CD14-positive monocyte (primary cell): ENCODE measurements at regions not wholly inside any gene's neighbourhood (a gene's known extent, or its start where the extent isn't known, plus 50 kb on each side); places are given as distances from the start of the nearest gene placed in this dataset.

ENCODE experiments used
- DNase-seq, 3 donors: peaks; one replicate each; pipeline ENCODE4 v3.0.0-alpha.2; 2011 to 2022
- H2AFZ ChIP-seq: 2 replicates; pipeline ENCODE4 v1.6.0; 2012; ENCODE audit warnings: mild to moderate bottlenecking, low read depth, low read length, inconsistent platforms; ENCODE audit not compliant: insufficient read depth, poor library complexity, severe bottlenecking
- H3K27ac ChIP-seq, 2 donors: 1 replicate in 1 of 2; 2 replicates in 1 of 2; pipeline ENCODE4 v1.5.1; 2012 to 2013; ENCODE audit warnings: low read length in 2 of 2, control low read depth in 1 of 2, inconsistent platforms in 1 of 2, low read depth in 1 of 2, mild to moderate bottlenecking in 1 of 2
- H3K27me3 ChIP-seq, 2 donors: one replicate each; pipeline versions ENCODE4 v1.6.0 to v1.6.1; 2011 to 2013; ENCODE audit warnings: low read length in 2 of 2; ENCODE audit not compliant: control insufficient read depth in 2 of 2, insufficient read depth in 2 of 2
- H3K36me3 ChIP-seq, 2 donors: replicated peaks in 1 of 2; 1 replicate in 1 of 2; 2 replicates in 1 of 2; pipeline versions ENCODE4 v1.5.1 to v1.6.1; 2012 to 2013; ENCODE audit warnings: low read length in 2 of 2, control low read depth in 1 of 2, inconsistent platforms in 1 of 2, mild to moderate bottlenecking in 1 of 2; ENCODE audit not compliant: insufficient read depth in 2 of 2, control insufficient read depth in 1 of 2
- H3K4me1 ChIP-seq, 2 donors: 1 replicate in 1 of 2; 2 replicates in 1 of 2; pipeline versions ENCODE4 v1.5.1 to v1.6.1; 2012 to 2013; ENCODE audit warnings: low read length in 2 of 2, control low read depth in 1 of 2, inconsistent platforms in 1 of 2, mild to moderate bottlenecking in 1 of 2, moderate library complexity in 1 of 2; ENCODE audit not compliant: insufficient read depth in 2 of 2, control insufficient read depth in 1 of 2
- H3K4me2 ChIP-seq: replicated peaks from 2 replicates; pipeline ENCODE3; 2012; ENCODE audit warnings: low read length, moderate library complexity, mild to moderate bottlenecking; ENCODE audit not compliant: poor library complexity, severe bottlenecking; ENCODE audit errors: extremely low read depth
- H3K4me3 ChIP-seq, 3 experiments: fragments of 200-600 bp in 1 of 3; sonication (generic) in 1 of 3; replicated peaks in 1 of 3; 1 replicate in 2 of 3; 2 replicates in 1 of 3; pipeline ENCODE4 v1.5.1; 2011 to 2013; ENCODE audit warnings: low read length in 3 of 3, mild to moderate bottlenecking in 3 of 3, control low read depth in 2 of 3, low read depth in 2 of 3, inconsistent platforms in 1 of 3, moderate library complexity in 1 of 3
- H3K79me2 ChIP-seq: 2 replicates; pipeline ENCODE4 v1.6.0; 2012; ENCODE audit warnings: mild to moderate bottlenecking, control low read depth, inconsistent platforms, low read length, moderate library complexity; ENCODE audit not compliant: insufficient read depth
- H3K9ac ChIP-seq: 2 replicates; pipeline ENCODE4 v1.6.0; 2017; ENCODE audit warnings: low read length, mild to moderate bottlenecking; ENCODE audit not compliant: insufficient read depth, poor library complexity, severe bottlenecking
- H3K9me3 ChIP-seq, 2 donors: replicated peaks in 1 of 2; 1 replicate in 1 of 2; 2 replicates in 1 of 2; pipeline versions ENCODE4 v1.5.1 to v1.6.1; 2012 to 2013; ENCODE audit warnings: low read length in 2 of 2, control low read depth in 1 of 2; ENCODE audit not compliant: control insufficient read depth in 1 of 2, insufficient read depth in 1 of 2
- H4K20me1 ChIP-seq: 2 replicates; pipeline ENCODE4 v1.6.0; 2012; ENCODE audit warnings: mild to moderate bottlenecking, low read length, control low read depth, moderate library complexity; ENCODE audit not compliant: insufficient read depth
- H3K27ac Mint-ChIP-seq, 7 donors: one replicate each; pipeline ENCODE4 v1.8.0; 2020; ENCODE audit warnings: mild to moderate bottlenecking in 7 of 7, mixed read lengths in 7 of 7, moderate library complexity in 6 of 7, inconsistent platforms in 2 of 7
- H3K27me3 Mint-ChIP-seq, 3 donors: one replicate each; pipeline ENCODE4 v1.8.0; 2021 to 2022; ENCODE audit warnings: low read depth in 3 of 3, mild to moderate bottlenecking in 3 of 3, mixed read lengths in 3 of 3, moderate library complexity in 3 of 3, inconsistent platforms in 1 of 3
- H3K36me3 Mint-ChIP-seq, 2 donors: one replicate each; pipeline ENCODE4 v1.8.0; 2020; ENCODE audit warnings: mixed read lengths in 2 of 2, inconsistent platforms in 1 of 2, mild to moderate bottlenecking in 1 of 2
- H3K4me1 Mint-ChIP-seq: one replicate; pipeline ENCODE4 v1.8.0; 2020; ENCODE audit warnings: mild to moderate bottlenecking, mixed read lengths
- H3K4me3 Mint-ChIP-seq, 2 donors: one replicate each; pipeline ENCODE4 v1.8.0; 2020; ENCODE audit warnings: mild to moderate bottlenecking in 2 of 2, mixed read lengths in 2 of 2, moderate library complexity in 1 of 2
- H3K9me3 Mint-ChIP-seq, 7 donors: one replicate each; pipeline ENCODE4 v1.8.0; 2020 to 2022; ENCODE audit warnings: mixed read lengths in 7 of 7, mild to moderate bottlenecking in 6 of 7, moderate library complexity in 6 of 7, inconsistent platforms in 2 of 7
- CTCF ChIP-seq: fragments of 200-600 bp; IDR thresholded peaks from one replicate; pipeline ENCODE4 v1.8.0; 2022; ENCODE audit warnings: antibody characterized with exemption, mild to moderate bottlenecking
- WGBS: methylation state at CpG from one replicate; pipeline ENCODE4 v1.1.5; 2013; ENCODE audit warnings: missing lambda C conversion rate; ENCODE audit not compliant: insufficient coverage; 5-methylcytosine and 5-hydroxymethylcytosine counted together
- intact Hi-C, 2 donors: fragments of 100-400 bp; cut with micrococcal nuclease; formaldehyde crosslinking; loops; one replicate each; pipeline versions ENCODE4 v1.15.0 to v1.15.1; 2023

GRCh38 chr11:11215944-11216343, 137.1 kb downstream of the CSNK2A3 start:
- peaks cover 0 to 3% (median 0%) of the 10 kb centered on the region in 7 donors for H3K9me3 Mint-ChIP-seq
- H3K9me3 ChIP-seq, result no peaks in the 10 kb centered on the region
- 96% methylated on average over 2 of the region's 3 CpGs for WGBS

GRCh38 chr11:11215058-11215815, 137.8 kb downstream of the CSNK2A3 start:
- Mint-ChIP-seq H3K9me3 (peaks cover 0 to 3% (median 0%) of the 10 kb centered on the region in 7 donors), H3K36me3 (no peaks in the 10 kb centered on the region), H3K27me3 (peaks cover 2 to 7% (median 5%) of the 10 kb centered on the region in 3 donors), H3K4me3 (no peak overlapping the region), H3K4me1 (no peaks in the 10 kb centered on the region), H3K27ac (no peak overlapping the region)
- Histone ChIP-seq H3K4me2 (no peak overlapping the region), H3K4me3 (no peak overlapping the region), H3K9ac (no peak overlapping the region), H2AFZ (no peak overlapping the region), H4K20me1 (no peaks in the 10 kb centered on the region), H3K9me3 (no peaks in the 10 kb centered on the region), H3K79me2 (no peaks in the 10 kb centered on the region), H3K27ac (no peak overlapping the region), H3K4me1 (no peaks in the 10 kb centered on the region), H3K36me3 (no peaks in the 10 kb centered on the region), H3K27me3 (no peaks in the 10 kb centered on the region)
- no peak for DNase-seq
- TF ChIP-seq CTCF, result no peak
- intact Hi-C loops, result no loop called here
- WGBS, result 94% methylated on average over 5 of the region's 5 CpGs

More at GRCh38 chr11:11215944-11216343, 137.1 kb downstream of the CSNK2A3 start:
- Mint-ChIP-seq H3K27ac (no peak overlapping the region), H3K36me3 (no peaks in the 10 kb centered on the region), H3K27me3 (peaks cover 2 to 7% (median 5%) of the 10 kb centered on the region in 3 donors), H3K4me3 (no peak overlapping the region), H3K4me1 (no peaks in the 10 kb centered on the region)
- Histone ChIP-seq H3K27ac (no peak overlapping the region), H2AFZ (no peak overlapping the region), H3K4me1 (no peaks in the 10 kb centered on the region), H4K20me1 (no peaks in the 10 kb centered on the region), H3K79me2 (no peaks in the 10 kb centered on the region), H3K9ac (no peak overlapping the region), H3K4me3 (no peak overlapping the region), H3K36me3 (no peaks in the 10 kb centered on the region), H3K27me3 (no peaks in the 10 kb centered on the region), H3K4me2 (no peak overlapping the region)
- TF ChIP-seq CTCF, result no peak
- DNase-seq, result no peak
- intact Hi-C loops, result no loop called here
